GM12878 (cell line): ENCODE measurements at regions not wholly inside any gene's neighbourhood (a gene's known extent, or its start where the extent isn't known, plus 50 kb on each side); places are given as distances from the start of the nearest gene placed in this dataset.

ENCODE experiments used
- ATAC-seq: fragments of 200-7000 bp; cut with Tn5 transposase; 3 replicates; pipeline ENCODE4 v1.9.1; 2020; ENCODE audit warnings: mild to moderate bottlenecking, moderate library complexity
- BruUV-seq: library from RNA; stranded (reverse); fragments of 400-500 nt; replicated peaks from 2 replicates; lab custom pipeline; 2021; lab: Mats Ljungman, UMichigan
- CTCF ChIA-PET: fragments of 300-600 bp; sonication (Branson Sonifier 250); formaldehyde crosslinking; extraction: SDS; loops from one replicate; lab custom pipeline; 2021; ENCODE audit warnings: inconsistent platforms; lab: Yijun Ruan, JAX
- POLR2A ChIA-PET: fragments of 350-600 bp; formaldehyde crosslinking; extraction: SDS; loops from one replicate; lab custom pipeline; 2021; ENCODE audit warnings: inconsistent platforms; lab: Charles Lee
- RAD21 ChIA-PET: fragments of 300-600 bp; sonication (Branson Sonifier 250); formaldehyde crosslinking; loops from one replicate; lab custom pipeline; 2023; ENCODE audit warnings: antibody characterized with exemption; ENCODE audit not compliant: unreplicated experiment; lab: Charles Lee
- SMC1A ChIA-PET: fragments of 300-600 bp; sonication (Branson Sonifier 250); formaldehyde crosslinking; loops from one replicate; lab custom pipeline; 2023; ENCODE audit not compliant: unreplicated experiment, uncharacterized antibody; lab: Charles Lee
- DNase-seq: peaks from one replicate; pipeline ENCODE4 v3.0.0-alpha.2; 2011; ENCODE audit warnings: low read depth, low spot score
- FAIRE-seq: peaks from 3 replicates; lab custom pipeline; 2011; peaks lifted over from hg19 to GRCh38; lab: Jason Lieb, UNC
- H2AFZ ChIP-seq: 2 replicates; pipeline ENCODE4 v1.6.0; 2011; ENCODE audit warnings: low read depth, low read length, control low read depth; ENCODE audit not compliant: control insufficient read depth
- H3K27ac ChIP-seq: 2 replicates; pipeline ENCODE4 v1.5.1; 2011; ENCODE audit warnings: control low read depth; ENCODE audit not compliant: control insufficient read depth, insufficient read depth
- H3K27me3 ChIP-seq, 2 experiments: replicated peaks in 1 of 2; 2 replicates each; pipeline versions ENCODE4 v1.6.0 to v1.6.1; 2011; ENCODE audit warnings: low read length in 1 of 2; ENCODE audit not compliant: control insufficient read depth in 2 of 2, insufficient read depth in 2 of 2
- H3K36me3 ChIP-seq, 2 experiments: 2 replicates each; pipeline ENCODE4 v1.5.1; 2011; ENCODE audit warnings: low read length in 1 of 2; ENCODE audit not compliant: control insufficient read depth in 2 of 2, insufficient read depth in 2 of 2
- H3K4me1 ChIP-seq: 2 replicates; pipeline ENCODE4 v1.6.1; 2011; ENCODE audit warnings: mild to moderate bottlenecking, low read length, moderate library complexity, mixed read lengths; ENCODE audit not compliant: control insufficient read depth, insufficient read depth
- H3K4me2 ChIP-seq: 2 replicates; pipeline ENCODE4 v1.6.0; 2011; ENCODE audit warnings: control low read depth; ENCODE audit not compliant: control insufficient read depth, insufficient read depth
- H3K4me3 ChIP-seq: fragments of 200-600 bp; sonication (generic); 2 replicates; pipeline ENCODE4 v1.5.1; 2016
- H3K79me2 ChIP-seq: 2 replicates; pipeline ENCODE4 v1.6.0; 2011; ENCODE audit warnings: low read length; ENCODE audit not compliant: control insufficient read depth, insufficient read depth
- H3K9ac ChIP-seq: 2 replicates; pipeline ENCODE4 v1.8.0; 2011; ENCODE audit warnings: low read length, control low read depth, mixed read lengths; ENCODE audit not compliant: control insufficient read depth, insufficient read depth
- H3K9me3 ChIP-seq: replicated peaks from 3 replicates; pipeline ENCODE4 v1.5.1; 2011; ENCODE audit warnings: mild to moderate bottlenecking, low read length; ENCODE audit not compliant: control insufficient read depth, insufficient read depth
- H4K20me1 ChIP-seq: 2 replicates; pipeline ENCODE4 v1.6.0; 2011; ENCODE audit not compliant: control insufficient read depth, insufficient read depth
- CTCF ChIP-seq, 3 experiments: IDR thresholded peaks in 2 of 3; conservative IDR thresholded peaks in 1 of 3; 2 replicates each; pipeline ENCODE4 v1.5.1; 2011; ENCODE audit warnings: low read depth in 3 of 3, low read length in 3 of 3, mild to moderate bottlenecking in 3 of 3, control low read depth in 2 of 3, moderate library complexity in 2 of 3, inconsistent platforms in 1 of 3, mixed read lengths in 1 of 3; ENCODE audit not compliant: control insufficient read depth in 2 of 3, insufficient read depth in 1 of 3; ENCODE audit errors: extremely low read depth in 1 of 3
- GABPA ChIP-seq: IDR thresholded peaks from 2 replicates; pipeline ENCODE4 v1.6.1; 2014; ENCODE audit warnings: antibody characterized with exemption, low read depth, mild to moderate bottlenecking, inconsistent platforms
- IRF3 ChIP-seq: fragments of 450-650 bp; IDR thresholded peaks from 2 replicates; pipeline ENCODE4 v1.6.1; 2014; ENCODE audit warnings: mild to moderate bottlenecking
- NR2C1 ChIP-seq: fragments of 450-650 bp; IDR thresholded peaks from 2 replicates; pipeline ENCODE4 v1.6.1; 2017; ENCODE audit warnings: antibody characterized with exemption, mild to moderate bottlenecking, moderate library complexity
- PRDM15 ChIP-seq: fragments of 450-650 bp; formaldehyde crosslinking; IDR thresholded peaks from 2 replicates; pipeline ENCODE4 v1.4.0; 2020; ENCODE audit warnings: mild to moderate bottlenecking, moderate library complexity
- SMC3 ChIP-seq: IDR thresholded peaks from 2 replicates; pipeline ENCODE4 v1.6.1; 2011; ENCODE audit warnings: low read length, improper control_type of control experiment, borderline replicate concordance
- in situ Hi-C: fragments of 300-500 bp; cut with MboI; formaldehyde crosslinking; loops from 9 replicates; pipeline ENCODE4 v1.14.3; 2018; ENCODE audit warnings: mixed read lengths
- intact Hi-C: fragments of 100-400 bp; cut with micrococcal nuclease; formaldehyde crosslinking; loops from one replicate; pipeline ENCODE4 v1.14.2; 2022; ENCODE audit not compliant: unreplicated experiment

- H3K79me2 ChIP-seq, result no peaks in the 10 kb centered on the region
- no peak for TF ChIP-seq PRDM15 (CRISPR knock-in tag)
- TF ChIP-seq GABPA, result no peak
- no peak for TF ChIP-seq IRF3
- no peak for TF ChIP-seq SMC3
- TF ChIP-seq CTCF (IDR thresholded peaks at IDR 0.05 in 2 of 3, conservative IDR thresholded peaks at IDR 0.05 in 1 of 3; ENCODE audit: control insufficient read depth in 2 of 3, extremely low read depth in 1 of 3, insufficient read depth in 1 of 3, low read depth in 3 of 3, low read length in 3 of 3), result no peak
- TF ChIP-seq NR2C1, result no peak
- H3K36me3 ChIP-seq, result no peaks in the 10 kb centered on the region
- ChIA-PET RAD21 (no interaction called here), POLR2A (no interaction called here), CTCF (no interaction called here), SMC1A (no interaction called here)
- no peak overlapping the region for H2AFZ ChIP-seq
- H3K27me3 ChIP-seq, result no peaks in the 10 kb centered on the region
- ATAC-seq, result no peak
- intact Hi-C loops (no loop called here), in situ Hi-C loops (no loop called here)
- H3K9me3 ChIP-seq, result no peaks in the 10 kb centered on the region
- no peak overlapping the region for H3K9ac ChIP-seq
- H3K4me3 ChIP-seq, result no peak overlapping the region
- DNase-seq, result no peak
- BruUV-seq, result no TSS peak
- FAIRE-seq, result no peak
- no peak overlapping the region for H3K4me2 ChIP-seq
- no peak overlapping the region for H3K27ac ChIP-seq
- H4K20me1 ChIP-seq, result no peaks in the 10 kb centered on the region
- H3K4me1 ChIP-seq, result no peaks in the 10 kb centered on the region
These were observed 209.9 kb upstream of the VEPH1 start for GRCh38 chr3:157713101-157713500.
